ENCODE measurements at regions not wholly inside any gene's neighbourhood (a gene's known extent, or its start where the extent isn't known, plus 50 kb on each side); places are given as distances from the start of the nearest gene placed in this dataset.
"Not testable (repeated sequence)": the region's sequence is repeated elsewhere in the genome, so short reads cannot be mapped to it uniquely, and the experiment has no call there.

DNA sequence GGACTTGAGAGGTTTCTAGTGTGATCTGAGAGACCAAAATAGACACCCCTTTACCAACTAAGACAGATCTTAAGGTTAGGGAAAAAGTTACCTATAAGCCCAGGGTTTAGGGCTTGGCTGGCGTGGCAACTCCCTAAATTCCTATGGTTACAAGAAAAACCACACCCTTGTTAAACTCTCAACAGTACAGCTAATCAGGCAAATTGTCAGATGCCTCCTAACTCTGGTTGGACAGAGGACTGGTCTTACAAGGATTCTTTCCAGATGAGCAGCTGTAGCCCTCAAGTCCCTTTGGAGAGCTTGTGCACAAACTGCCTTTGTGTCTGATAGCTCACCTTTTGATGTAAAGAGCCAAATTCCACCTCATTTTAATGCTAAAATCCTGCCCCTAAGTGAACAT is 136.9 kb downstream of the BCL2L11 start:
- not testable (repeated sequence) for TF ChIP-seq EZH2 (IDR thresholded peaks at IDR 0.05; ENCODE audit: low read length, unreplicated experiment); CTCF (conservative IDR thresholded peaks at IDR 0.05; ENCODE audit: low read depth, low read length)

All from PC-3 (cell line).